ENCODE measurements at regions not wholly inside any gene's neighbourhood (a gene's known extent, or its start where the extent isn't known, plus 50 kb on each side); places are given as distances from the start of the nearest gene placed in this dataset.

DNA sequence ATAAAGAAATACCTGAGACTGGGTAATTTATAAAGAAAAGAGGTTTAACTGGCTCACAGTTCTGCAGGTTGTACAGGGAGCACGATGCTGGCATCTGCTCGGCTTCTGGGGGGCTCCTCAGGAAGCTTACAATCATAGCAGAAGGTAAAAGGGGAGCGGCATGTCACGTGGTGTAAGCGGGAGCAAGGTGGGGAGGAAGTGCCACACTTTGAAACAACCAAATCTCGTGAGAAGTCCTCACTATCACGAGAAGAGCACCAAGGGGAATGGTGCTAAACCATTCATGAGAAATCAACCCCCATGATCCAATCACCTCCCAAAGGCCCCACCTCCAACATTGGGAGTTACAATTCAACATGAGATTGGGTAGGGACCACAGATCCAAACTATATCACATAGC is 67.7 kb downstream of the AKR1B1 start:
- TF ChIP-seq CTCF (IDR thresholded peaks at IDR 0.05) = no peak
- no peak for DNase-seq (ENCODE audit: low spot score)
- ATAC-seq (ENCODE audit: low FRiP score) = no peak

- TF ChIP-seq CTCF (IDR thresholded peaks at IDR 0.05) = no peak
- ATAC-seq (ENCODE audit: low FRiP score) = no peak
- no peak for DNase-seq (ENCODE audit: low spot score)
Observed at GRCh38 chr7:134388336-134389019, 70.4 kb downstream of the AKR1B1 start.

DNA sequence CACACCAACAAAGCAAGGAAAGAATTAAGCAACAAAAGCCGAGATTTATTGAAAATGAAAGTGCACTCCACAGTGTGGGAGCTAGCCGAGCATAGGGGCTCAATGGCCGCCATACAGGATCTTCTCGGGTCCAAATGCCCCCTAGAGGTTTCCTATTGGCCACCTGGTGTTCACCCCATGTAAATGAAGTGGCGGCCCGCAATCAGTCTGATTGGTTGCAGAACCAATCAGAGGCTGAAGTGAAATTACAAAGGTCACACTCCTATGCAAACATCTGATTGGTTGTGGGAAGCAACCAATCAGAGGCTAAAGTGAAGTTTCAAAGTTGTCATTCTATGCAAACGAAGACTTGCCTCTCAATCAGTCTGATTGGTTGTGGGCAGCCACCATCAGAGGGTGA is 61.8 kb upstream of the SLC35B4 start:
- TF ChIP-seq CTCF (IDR thresholded peaks at IDR 0.05) = no peak
- ATAC-seq (ENCODE audit: low FRiP score) (no peak), DNase-seq (ENCODE audit: low spot score) (no peak)

DNA sequence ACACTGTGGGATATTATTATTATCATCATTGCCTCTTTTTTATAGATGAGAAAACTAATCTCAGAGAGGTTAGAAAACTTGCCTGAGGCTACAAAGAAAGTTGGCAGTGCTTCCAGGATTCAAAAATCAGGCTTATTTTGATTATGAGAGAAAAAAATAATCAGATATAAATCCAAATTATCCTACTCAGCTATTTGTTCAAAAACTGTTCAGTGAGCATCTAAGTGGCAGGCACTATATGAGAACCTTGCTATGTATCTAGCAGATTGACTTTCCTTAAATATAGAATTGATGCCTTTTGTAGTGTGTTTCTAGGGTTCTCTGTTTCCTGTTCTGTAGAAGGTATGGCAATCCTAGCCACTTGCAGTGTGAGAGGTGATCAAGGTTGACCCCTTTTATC is 60.0 kb upstream of the SLC35B4 start:
- no peak for TF ChIP-seq CTCF (IDR thresholded peaks at IDR 0.05)
- ATAC-seq (ENCODE audit: low FRiP score) (no peak), DNase-seq (ENCODE audit: low spot score) (no peak)

DNA sequence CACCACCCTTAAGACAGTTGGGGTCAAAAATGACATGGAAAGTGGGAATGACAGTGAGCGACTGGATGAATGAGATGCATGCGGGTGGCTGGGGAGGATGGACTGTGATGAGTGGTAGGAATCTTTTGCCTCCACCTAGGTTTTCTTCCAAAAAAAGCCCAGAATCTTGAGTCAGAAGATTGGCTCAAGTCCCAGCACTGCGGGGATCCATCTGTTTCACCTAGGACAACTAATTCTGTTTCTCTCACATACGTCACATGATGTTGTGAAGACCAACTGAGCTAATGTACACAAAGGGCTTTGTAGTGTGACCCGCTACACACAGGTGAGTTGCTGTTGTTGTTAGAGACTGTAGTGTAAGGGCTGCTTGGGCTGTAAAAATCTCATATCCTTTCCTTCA is 58.5 kb upstream of the SLC35B4 start:
- no peak for DNase-seq (ENCODE audit: low spot score)
- no peak for TF ChIP-seq CTCF (IDR thresholded peaks at IDR 0.05)
- ATAC-seq (ENCODE audit: low FRiP score) = no peak

GRCh38 chr7:134374791-134375190 is 58.1 kb upstream of the SLC35B4 start:
- TF ChIP-seq CTCF (IDR thresholded peaks at IDR 0.05) = no peak
- ATAC-seq (ENCODE audit: low FRiP score) (no peak), DNase-seq (ENCODE audit: low spot score) (no peak)

DNA sequence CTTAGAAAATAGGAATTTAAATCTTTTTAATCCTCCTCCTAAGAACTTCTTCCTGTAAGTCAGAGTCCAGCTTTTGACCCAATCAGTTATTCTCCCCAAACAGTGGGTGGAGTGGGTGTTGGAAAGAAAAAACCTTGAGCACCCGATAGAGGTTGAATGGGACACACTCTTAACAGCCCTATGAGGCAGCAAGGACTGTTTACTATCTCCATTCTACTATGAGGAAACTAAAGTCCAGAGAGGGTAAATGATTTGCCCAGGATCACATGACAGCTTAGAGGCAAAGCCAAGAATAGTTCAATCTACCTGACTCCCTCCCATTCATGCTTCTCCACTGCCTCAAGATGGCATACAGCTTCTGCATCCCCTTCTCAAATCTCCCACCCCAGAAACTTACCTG is 57.6 kb upstream of the SLC35B4 start:
- no peak for TF ChIP-seq CTCF (IDR thresholded peaks at IDR 0.05)
- DNase-seq (ENCODE audit: low spot score) (no peak), ATAC-seq (ENCODE audit: low FRiP score) (no peak)

All from omental fat pad (tissue), 3 donors.